H1 (cell line): ENCODE measurements at regions not wholly inside any gene's neighbourhood (a gene's known extent, or its start where the extent isn't known, plus 50 kb on each side); places are given as distances from the start of the nearest gene placed in this dataset.

ENCODE experiments used
- CTCF ChIA-PET: fragments of 300-600 bp; sonication (Branson Sonifier 250); formaldehyde crosslinking; loops from one replicate; lab custom pipeline; 2021; ENCODE audit not compliant: partially characterized antibody; lab: Charles Lee
- POLR2A ChIA-PET: fragments of 300-600 bp; sonication (Branson Sonifier 250); formaldehyde crosslinking; loops from one replicate; lab custom pipeline; 2021; ENCODE audit warnings: inconsistent platforms; ENCODE audit not compliant: partially characterized antibody; lab: Charles Lee
- DNase-seq, 2 experiments: peaks; one replicate each; pipeline versions ENCODE4 v3.0.0 to v3.0.0-alpha.2; 2010 to 2022; ENCODE audit warnings: low spot score in 2 of 2, low read depth in 1 of 2, mixed read lengths in 1 of 2
- FAIRE-seq: peaks from 2 replicates; lab custom pipeline; 2011; peaks lifted over from hg19 to GRCh38; lab: Jason Lieb, UNC
- H2AFZ ChIP-seq: 2 replicates; pipeline ENCODE4 v1.8.1; 2012; ENCODE audit warnings: low read length, inconsistent platforms
- H2AK5ac ChIP-seq: 2 replicates; pipeline ENCODE4 v1.6.1; 2013; ENCODE audit warnings: low read depth, low read length
- H2BK120ac ChIP-seq: replicated peaks from 2 replicates; pipeline ENCODE3; 2013; ENCODE audit warnings: low read depth, low read length, inconsistent platforms
- H2BK12ac ChIP-seq: 2 replicates; pipeline ENCODE4 v1.6.1; 2013; ENCODE audit warnings: low read depth, low read length
- H2BK15ac ChIP-seq: 2 replicates; pipeline ENCODE4 v1.6.1; 2013; ENCODE audit warnings: low read length
- H2BK20ac ChIP-seq: 2 replicates; pipeline ENCODE4 v1.6.1; 2013; ENCODE audit warnings: low read length
- H2BK5ac ChIP-seq: 2 replicates; pipeline ENCODE4 v1.6.1; 2013; ENCODE audit warnings: low read depth, low read length
- H3K14ac ChIP-seq: 2 replicates; pipeline ENCODE4 v1.6.1; 2013; ENCODE audit warnings: inconsistent platforms; ENCODE audit not compliant: insufficient read length
- H3K18ac ChIP-seq: 2 replicates; pipeline ENCODE4 v1.6.1; 2013; ENCODE audit warnings: low read length; ENCODE audit errors: extremely low read depth
- H3K23ac ChIP-seq: 2 replicates; pipeline ENCODE4 v1.6.1; 2013; ENCODE audit warnings: inconsistent platforms; ENCODE audit not compliant: insufficient read length
- H3K23me2 ChIP-seq: 2 replicates; pipeline ENCODE4 v1.6.1; 2013; ENCODE audit warnings: low read depth, low read length
- H3K27ac ChIP-seq: 2 replicates; pipeline ENCODE4 v1.6.1; 2011; ENCODE audit warnings: low read depth, low read length, inconsistent platforms
- H3K27me3 ChIP-seq, 4 experiments: replicated peaks in 1 of 4; 1 replicate in 1 of 4; 2 replicates in 3 of 4; pipeline versions ENCODE4 v1.6.1 to v1.8.1; 2011 to 2013; ENCODE audit warnings: low read length in 3 of 4, mild to moderate bottlenecking in 3 of 4, inconsistent platforms in 2 of 4, mixed read lengths in 2 of 4, moderate library complexity in 1 of 4; ENCODE audit not compliant: control insufficient read depth in 3 of 4, insufficient read depth in 3 of 4; ENCODE audit errors: extremely low read depth in 1 of 4
- H3K36me3 ChIP-seq, 4 experiments: 2 replicates each; pipeline versions ENCODE4 v1.6.1 to v1.8.1; 2011 to 2013; ENCODE audit warnings: mild to moderate bottlenecking in 4 of 4, low read length in 3 of 4, moderate library complexity in 2 of 4, control low read depth in 1 of 4, inconsistent platforms in 1 of 4; ENCODE audit not compliant: insufficient read depth in 4 of 4, control insufficient read depth in 2 of 4
- H3K4ac ChIP-seq: replicated peaks from 2 replicates; pipeline ENCODE3; 2013; ENCODE audit warnings: low read length, low read depth, mixed read lengths, inconsistent platforms; ENCODE audit not compliant: insufficient read length
- H3K4me1 ChIP-seq, 4 experiments: replicated peaks in 1 of 4; 1 replicate in 1 of 4; 2 replicates in 3 of 4; pipeline versions ENCODE4 v1.6.1 to v1.8.1; 2011 to 2013; ENCODE audit warnings: low read length in 3 of 4, inconsistent platforms in 2 of 4, mixed read lengths in 1 of 4; ENCODE audit not compliant: insufficient read depth in 4 of 4, control insufficient read depth in 3 of 4
- H3K4me2 ChIP-seq, 2 experiments: 2 replicates each; pipeline versions ENCODE4 v1.6.1 to v1.8.1; 2011 to 2013; ENCODE audit warnings: low read depth in 2 of 2, low read length in 2 of 2, control low read depth in 1 of 2, inconsistent platforms in 1 of 2, mild to moderate bottlenecking in 1 of 2; ENCODE audit not compliant: insufficient read depth in 1 of 2
- H3K4me3 ChIP-seq, 4 experiments: fragments of 200-600, 300-600 bp in 1 of 4; sonication (generic), shearing (Covaris generic), sonication (Bioruptor Twin) in 1 of 4; 2 replicates each; pipeline versions ENCODE4 v1.5.1 to v1.8.1; 2011 to 2016; ENCODE audit warnings: low read length in 4 of 4, low read depth in 3 of 4, control low read depth in 2 of 4, inconsistent platforms in 2 of 4, mild to moderate bottlenecking in 2 of 4, mixed read lengths in 1 of 4, moderate library complexity in 1 of 4; ENCODE audit not compliant: insufficient read depth in 2 of 4; ENCODE audit errors: extremely low read depth in 1 of 4
- H3K56ac ChIP-seq: replicated peaks from 2 replicates; pipeline ENCODE3; 2013; ENCODE audit warnings: low read depth, mild to moderate bottlenecking, mixed read lengths, low read length, inconsistent platforms; ENCODE audit not compliant: insufficient read length
- H3K79me1 ChIP-seq: 2 replicates; pipeline ENCODE4 v1.6.1; 2013; ENCODE audit warnings: low read depth, low read length, control low read depth
- H3K79me2 ChIP-seq, 2 experiments: 2 replicates each; pipeline versions ENCODE4 v1.6.1 to v1.8.1; 2012 to 2013; ENCODE audit warnings: low read length in 2 of 2, mild to moderate bottlenecking in 2 of 2, inconsistent platforms in 1 of 2; ENCODE audit not compliant: insufficient read depth in 2 of 2, control insufficient read depth in 1 of 2
- H3K9ac ChIP-seq, 4 experiments: replicated peaks in 1 of 4; 1 replicate in 1 of 4; 2 replicates in 3 of 4; pipeline versions ENCODE4 v1.6.1 to v1.8.1; 2011 to 2013; ENCODE audit warnings: low read depth in 3 of 4, low read length in 3 of 4, control low read depth in 2 of 4, mild to moderate bottlenecking in 2 of 4, moderate library complexity in 2 of 4, inconsistent platforms in 1 of 4; ENCODE audit errors: extremely low read depth in 1 of 4
- H3K9me3 ChIP-seq, 2 experiments: 2 replicates each; pipeline versions ENCODE4 v1.6.1 to v1.8.1; 2012 to 2013; ENCODE audit warnings: mild to moderate bottlenecking in 2 of 2, moderate library complexity in 2 of 2, control low read depth in 1 of 2, inconsistent platforms in 1 of 2, low read depth in 1 of 2, low read length in 1 of 2, mixed read lengths in 1 of 2; ENCODE audit not compliant: insufficient read depth in 2 of 2
- H4K20me1 ChIP-seq, 2 experiments: replicated peaks in 1 of 2; 2 replicates each; pipeline versions ENCODE3 to v1.8.1; 2011 to 2013; ENCODE audit warnings: inconsistent platforms in 2 of 2, low read length in 2 of 2, mild to moderate bottlenecking in 1 of 2; ENCODE audit not compliant: insufficient read depth in 2 of 2, control insufficient read depth in 1 of 2
- H4K5ac ChIP-seq: 2 replicates; pipeline ENCODE4 v1.6.1; 2013; ENCODE audit warnings: low read length, low read depth, mixed read lengths, inconsistent platforms; ENCODE audit not compliant: insufficient read length
- H4K8ac ChIP-seq: 2 replicates; pipeline ENCODE4 v1.8.0; 2013; ENCODE audit warnings: mild to moderate bottlenecking, moderate library complexity, low read length, inconsistent platforms; ENCODE audit not compliant: insufficient read depth; ENCODE audit errors: extremely low read depth
- H4K91ac ChIP-seq: replicated peaks from 2 replicates; pipeline ENCODE3; 2013; ENCODE audit warnings: low read length, mixed read lengths, inconsistent platforms; ENCODE audit not compliant: insufficient read length
- BACH1 ChIP-seq: IDR thresholded peaks from 2 replicates; pipeline ENCODE4 v1.6.1; 2012; ENCODE audit warnings: low read length, improper control_type of control experiment
- CHD1 ChIP-seq: IDR thresholded peaks from 2 replicates; pipeline ENCODE4 v1.6.1; 2012; ENCODE audit warnings: low read depth, low read length, improper control_type of control experiment
- EZH2 ChIP-seq: fragments of 200-600 bp; sonication (generic); IDR thresholded peaks from 2 replicates; pipeline ENCODE4 v1.7.1; 2012; ENCODE audit warnings: low read depth, mild to moderate bottlenecking, moderate library complexity, low read length, inconsistent platforms; ENCODE audit not compliant: severe bottlenecking
- NRF1 ChIP-seq: IDR thresholded peaks from 2 replicates; pipeline ENCODE4 v1.6.1; 2011; ENCODE audit warnings: mild to moderate bottlenecking, low read depth, low read length, improper control_type of control experiment
- POU5F1 ChIP-seq: IDR thresholded peaks from 2 replicates; pipeline ENCODE4 v1.6.1; 2011; ENCODE audit warnings: low read depth, mild to moderate bottlenecking, low read length, moderate library complexity
- WGBS, 2 experiments: shearing (Covaris generic) in 1 of 2; methylation state at CpG; one replicate each; pipeline versions ENCODE4 v1.1.6 to v1.1.7; 2013 to 2015; ENCODE audit warnings: low lambda C conversion rate in 2 of 2, mixed read lengths in 2 of 2, inconsistent platforms in 1 of 2, low coverage in 1 of 2, missing lambda C conversion rate in 1 of 2; ENCODE audit not compliant: insufficient replicate concordance in 2 of 2, insufficient coverage in 1 of 2, insufficient read length in 1 of 2; ENCODE audit errors: extremely low coverage in 1 of 2, missing lambda C conversion rate in 1 of 2; 5-methylcytosine and 5-hydroxymethylcytosine counted together

- no peak overlapping the region for H2BK5ac ChIP-seq
- no peaks in the 10 kb centered on the region for H3K79me1 ChIP-seq
- H4K8ac ChIP-seq, result no peak overlapping the region
- no peak overlapping the region for H2BK12ac ChIP-seq
- H3K9me3 ChIP-seq, result no peaks in the 10 kb centered on the region
- no peak overlapping the region for H3K4me2 ChIP-seq
- no peak overlapping the region for H2BK120ac ChIP-seq
- no peak overlapping the region for H3K18ac ChIP-seq
- no peaks in the 10 kb centered on the region for H3K36me3 ChIP-seq
- no peak for FAIRE-seq
- no peaks in the 10 kb centered on the region for H3K23me2 ChIP-seq
- no peaks in the 10 kb centered on the region for H3K79me2 ChIP-seq
- no peak overlapping the region for H3K23ac ChIP-seq
- no peak overlapping the region for H3K27ac ChIP-seq
- H3K4me1 ChIP-seq, result no peaks in the 10 kb centered on the region; a peak in 1 of 7 replicates
- TF ChIP-seq EZH2, result no peak
- no peak for TF ChIP-seq NRF1
- no peak for TF ChIP-seq BACH1
- TF ChIP-seq CHD1, result no peak
- no peak for TF ChIP-seq POU5F1
- TF ChIP-seq, all 59 proteins: peak for 0
- WGBS, 2 experiments, result 90% methylated on average over 9 of the region's 9 CpGs; no CpG with 5 or more reads in 1 of the 2 experiments
- DNase-seq, result no peak
- Histone ChIP-seq H3K9ac (no peak overlapping the region), H2BK15ac (no peak overlapping the region), H3K56ac (no peak overlapping the region), H2BK20ac (no peak overlapping the region), H4K91ac (no peak overlapping the region), H4K20me1 (no peaks in the 10 kb centered on the region), H2AFZ (no peak overlapping the region), H3K4ac (no peak overlapping the region), H3K27me3 (no peaks in the 10 kb centered on the region), H4K5ac (no peak overlapping the region), H3K4me3 (no peak overlapping the region), H2AK5ac (no peak overlapping the region), H3K14ac (no peak overlapping the region)
- POLR2A ChIA-PET, result no interaction called here
- CTCF ChIA-PET, result interaction anchor here (0.6 kb wide), 1 partner anchor 112 kb away, joined by 4 read pairs; no protein-coding TSS in a partner anchor
Observed at GRCh38 chr2:128867311-128867710, 548.6 kb upstream of the HS6ST1 start.
